ENCODE measurements at regions not wholly inside any gene's neighbourhood (a gene's known extent, or its start where the extent isn't known, plus 50 kb on each side); places are given as distances from the start of the nearest gene placed in this dataset.

GRCh38 chr3:187960820-187961219 is 193.1 kb upstream of the LPP start:
- DNase-seq (ENCODE audit: low read depth), result no peak

DNA sequence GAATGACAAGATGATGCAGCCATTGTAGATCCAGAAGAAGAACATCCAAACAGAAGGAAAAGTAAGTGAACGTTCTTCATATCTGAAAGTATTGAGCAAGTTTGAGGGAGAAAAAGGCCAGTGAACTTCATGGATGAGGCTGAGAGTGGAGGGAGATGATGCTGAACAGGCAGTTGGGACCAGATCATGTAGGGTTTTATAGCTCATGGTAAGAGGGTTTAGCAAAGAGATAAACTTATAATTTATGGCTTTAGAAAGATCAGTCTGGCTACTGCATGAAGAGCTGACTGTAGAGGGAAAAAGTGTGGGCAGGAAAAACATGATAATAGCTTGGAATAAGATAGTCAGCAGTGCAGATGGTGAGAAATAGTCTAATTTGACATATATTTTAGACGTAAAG is 192.6 kb upstream of the LPP start:
- TF ChIP-seq, protein P1, sequence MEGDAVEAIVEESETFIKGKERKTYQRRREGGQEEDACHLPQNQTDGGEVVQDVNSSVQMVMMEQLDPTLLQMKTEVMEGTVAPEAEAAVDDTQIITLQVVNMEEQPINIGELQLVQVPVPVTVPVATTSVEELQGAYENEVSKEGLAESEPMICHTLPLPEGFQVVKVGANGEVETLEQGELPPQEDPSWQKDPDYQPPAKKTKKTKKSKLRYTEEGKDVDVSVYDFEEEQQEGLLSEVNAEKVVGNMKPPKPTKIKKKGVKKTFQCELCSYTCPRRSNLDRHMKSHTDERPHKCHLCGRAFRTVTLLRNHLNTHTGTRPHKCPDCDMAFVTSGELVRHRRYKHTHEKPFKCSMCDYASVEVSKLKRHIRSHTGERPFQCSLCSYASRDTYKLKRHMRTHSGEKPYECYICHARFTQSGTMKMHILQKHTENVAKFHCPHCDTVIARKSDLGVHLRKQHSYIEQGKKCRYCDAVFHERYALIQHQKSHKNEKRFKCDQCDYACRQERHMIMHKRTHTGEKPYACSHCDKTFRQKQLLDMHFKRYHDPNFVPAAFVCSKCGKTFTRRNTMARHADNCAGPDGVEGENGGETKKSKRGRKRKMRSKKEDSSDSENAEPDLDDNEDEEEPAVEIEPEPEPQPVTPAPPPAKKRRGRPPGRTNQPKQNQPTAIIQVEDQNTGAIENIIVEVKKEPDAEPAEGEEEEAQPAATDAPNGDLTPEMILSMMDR (IDR thresholded peaks at IDR 0.05; ENCODE audit: insufficient read depth, low read depth, low read length), result no peak
- H3K4me3 ChIP-seq (ENCODE audit: low read depth, low read length), result no peak overlapping the region
- DNase-seq (ENCODE audit: low read depth), result peak; percentile 55

More at GRCh38 chr3:187960820-187961219, 193.1 kb upstream of the LPP start:
- TF ChIP-seq, protein P1 (IDR thresholded peaks at IDR 0.05; ENCODE audit: insufficient read depth, low read depth, low read length), result no peak
- H3K4me3 ChIP-seq (ENCODE audit: low read depth, low read length), result no peak overlapping the region

DNA sequence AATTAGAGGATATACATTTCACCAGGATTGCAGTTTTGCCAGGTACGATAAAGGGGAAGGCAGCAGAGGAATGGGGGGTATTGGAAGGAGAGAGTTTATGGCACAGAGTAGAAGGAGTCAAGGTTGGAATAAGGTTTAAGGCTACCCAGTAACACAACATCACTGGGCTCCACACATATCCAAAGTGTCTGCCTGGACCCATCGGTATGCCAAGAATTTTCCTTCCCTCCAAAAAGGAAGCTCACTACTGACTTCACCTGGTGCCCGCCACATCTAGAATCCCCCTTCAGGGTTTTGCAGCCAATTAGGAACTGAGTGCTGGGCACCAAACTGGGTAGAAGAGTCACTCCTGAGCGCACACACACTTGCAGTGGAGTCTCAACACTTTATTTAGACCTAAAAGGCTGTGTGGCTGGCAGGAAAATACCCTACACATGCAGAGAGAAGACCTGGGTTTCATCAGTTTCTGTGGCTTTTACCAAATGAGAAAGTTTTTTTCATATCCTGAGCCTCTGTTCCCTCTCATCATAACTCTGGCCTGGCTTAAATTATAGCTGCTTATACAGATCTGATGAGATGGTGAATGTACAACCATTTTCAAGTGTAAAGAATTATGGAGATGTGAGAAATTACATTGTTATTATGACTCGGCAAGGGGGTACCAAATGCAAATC is 190.8 kb upstream of the LPP start:
- DNase-seq (ENCODE audit: low read depth), result no peak
- no peak overlapping the region for H3K4me3 ChIP-seq (ENCODE audit: low read depth, low read length)
- TF ChIP-seq, protein P1 (IDR thresholded peaks at IDR 0.05; ENCODE audit: insufficient read depth, low read depth, low read length), result no peak

DNA sequence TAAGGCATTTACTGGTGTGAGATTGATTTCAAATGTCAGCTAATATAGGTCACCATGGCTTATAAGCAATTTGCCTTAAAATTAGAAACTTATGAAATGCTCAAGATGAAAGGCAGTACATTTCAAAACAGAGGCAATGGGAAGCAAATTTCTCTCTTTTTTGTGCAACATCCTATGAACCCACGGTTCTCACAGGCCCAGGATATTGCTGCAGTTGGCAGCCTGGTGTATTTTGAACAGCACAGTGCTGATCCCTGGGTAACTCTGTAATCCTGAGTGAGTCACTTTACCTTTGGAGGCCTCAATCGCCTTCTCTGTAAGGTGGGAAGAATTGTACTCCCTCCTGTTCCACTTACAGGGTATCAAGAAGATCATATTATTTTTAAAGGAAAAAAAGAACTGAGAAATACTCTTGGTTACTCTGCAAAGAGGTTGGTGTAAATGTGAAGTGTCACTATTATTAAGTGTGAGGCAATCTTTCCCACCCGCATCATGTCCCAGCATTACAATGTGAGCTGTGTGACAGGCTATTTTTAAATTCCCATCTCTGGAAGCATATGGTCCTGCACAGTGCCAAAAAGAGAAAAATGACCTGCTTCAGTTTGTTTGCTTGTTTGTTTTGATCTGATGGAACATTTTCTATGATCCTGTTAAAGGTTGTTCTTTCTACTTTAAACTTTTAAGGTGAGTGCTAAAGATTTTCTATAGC is 190.1 kb upstream of the LPP start:
- TF ChIP-seq, protein P1 (IDR thresholded peaks at IDR 0.05; ENCODE audit: insufficient read depth, low read depth, low read length), result no peak
- no peak for DNase-seq (ENCODE audit: low read depth)
- no peak overlapping the region for H3K4me3 ChIP-seq (ENCODE audit: low read depth, low read length)

GRCh38 chr3:187964760-187965159 is 189.2 kb upstream of the LPP start:
- TF ChIP-seq, protein P1 (IDR thresholded peaks at IDR 0.05; ENCODE audit: insufficient read depth, low read depth, low read length), result no peak
- no peak overlapping the region for H3K4me3 ChIP-seq (ENCODE audit: low read depth, low read length)
- no peak for DNase-seq (ENCODE audit: low read depth)

- H3K4me3 ChIP-seq (ENCODE audit: low read depth, low read length), result no peak overlapping the region
- no peak for DNase-seq (ENCODE audit: low read depth)
- TF ChIP-seq, protein P1 (IDR thresholded peaks at IDR 0.05; ENCODE audit: insufficient read depth, low read depth, low read length), result no peak
Measured at GRCh38 chr3:187966096-187966495, 187.9 kb upstream of the LPP start.

Measured in fibroblast of villous mesenchyme (primary cell).